GM19395 (cell line): ENCODE measurements at regions not wholly inside any gene's neighbourhood (a gene's known extent, or its start where the extent isn't known, plus 50 kb on each side); places are given as distances from the start of the nearest gene placed in this dataset.

Experiments
- ATAC-seq: cut with Tn5 transposase; IDR thresholded peaks from one replicate; pipeline ENCODE4 v1.9.1; 2021; ENCODE audit warnings: mild to moderate bottlenecking, moderate library complexity; ENCODE audit not compliant: unreplicated experiment

- ATAC-seq = no peak
These were observed 234.1 kb downstream of the BCL11B start for GRCh38 chr14:99037777-99038430.

GRCh38 chr14:99038431-99038820 lies 233.6 kb downstream of the BCL11B start:
- ATAC-seq = no peak

- no peak for ATAC-seq
These were observed 232.5 kb downstream of the BCL11B start for GRCh38 chr14:99039331-99040041.

- ATAC-seq = no peak
These were observed 231.9 kb downstream of the BCL11B start for GRCh38 chr14:99040052-99040451.

GRCh38 chr14:99040711-99041110 lies 231.3 kb downstream of the BCL11B start:
- no peak for ATAC-seq

- no peak for ATAC-seq
These were observed 230.7 kb downstream of the BCL11B start for GRCh38 chr14:99041141-99041819.

GRCh38 chr14:99041820-99042174 lies 230.2 kb downstream of the BCL11B start:
- ATAC-seq = no peak

- no peak for ATAC-seq
These were observed 229.4 kb downstream of the BCL11B start for GRCh38 chr14:99042381-99043266.

GRCh38 chr14:99043267-99043615 lies 228.8 kb downstream of the BCL11B start:
- no peak for ATAC-seq

- ATAC-seq = no peak
These were observed 228.2 kb downstream of the BCL11B start for GRCh38 chr14:99043756-99044155.

- no peak for ATAC-seq
These were observed 224.5 kb downstream of the BCL11B start for GRCh38 chr14:99047441-99048031.

GRCh38 chr14:99050309-99050708 lies 221.7 kb downstream of the BCL11B start:
- ATAC-seq = no peak

- ATAC-seq = no peak
These were observed 219.5 kb downstream of the BCL11B start for GRCh38 chr14:99052467-99052866.

GRCh38 chr14:99055019-99055418 lies 217.0 kb downstream of the BCL11B start:
- no peak for ATAC-seq

- ATAC-seq = no peak
These were observed 216.2 kb downstream of the BCL11B start for GRCh38 chr14:99055816-99056215.

GRCh38 chr14:99057576-99058083 lies 214.4 kb downstream of the BCL11B start:
- ATAC-seq = no peak

GRCh38 chr14:99058542-99058941 lies 213.5 kb downstream of the BCL11B start:
- ATAC-seq = no peak

GRCh38 chr14:99062216-99062615 lies 209.8 kb downstream of the BCL11B start:
- no peak for ATAC-seq

GRCh38 chr14:99062772-99063418 lies 209.1 kb downstream of the BCL11B start:
- ATAC-seq = no peak

- ATAC-seq = no peak
These were observed 208.3 kb downstream of the BCL11B start for GRCh38 chr14:99063620-99064225.
